H9 (cell line): ENCODE measurements at regions not wholly inside any gene's neighbourhood (a gene's known extent, or its start where the extent isn't known, plus 50 kb on each side); places are given as distances from the start of the nearest gene placed in this dataset.

Experiments used
- DNase-seq: peaks from one replicate; pipeline ENCODE4 v3.0.0-alpha.2; 2017
- H2AFZ ChIP-seq: one replicate; pipeline ENCODE4 v1.6.1; 2013; ENCODE audit warnings: mild to moderate bottlenecking, low read length, control low read depth, moderate library complexity
- H2AK5ac ChIP-seq: 2 replicates; pipeline ENCODE4 v1.6.1; 2013; ENCODE audit warnings: low read length, control low read depth, mixed read lengths; ENCODE audit not compliant: insufficient read length
- H2BK120ac ChIP-seq: one replicate; pipeline ENCODE4 v1.6.1; 2013; ENCODE audit warnings: low read depth, mild to moderate bottlenecking, low read length, control low read depth, inconsistent platforms; ENCODE audit not compliant: poor library complexity, severe bottlenecking
- H2BK12ac ChIP-seq: 2 replicates; pipeline ENCODE4 v1.6.1; 2013; ENCODE audit warnings: low read length, control low read depth, mixed read lengths, low read depth; ENCODE audit not compliant: insufficient read length
- H2BK15ac ChIP-seq: 2 replicates; pipeline ENCODE4 v1.6.1; 2013; ENCODE audit warnings: low read depth, low read length, control low read depth
- H2BK20ac ChIP-seq: one replicate; pipeline ENCODE4 v1.6.1; 2013; ENCODE audit warnings: low read depth, mild to moderate bottlenecking, low read length, control low read depth, inconsistent platforms; ENCODE audit not compliant: poor library complexity, severe bottlenecking
- H2BK5ac ChIP-seq: 2 replicates; pipeline ENCODE4 v1.6.1; 2013; ENCODE audit warnings: low read length, control low read depth, mixed read lengths; ENCODE audit not compliant: insufficient read length
- H3K14ac ChIP-seq: 2 replicates; pipeline ENCODE4 v1.6.1; 2013; ENCODE audit warnings: low read length, control low read depth; ENCODE audit not compliant: insufficient read depth
- H3K18ac ChIP-seq: 2 replicates; pipeline ENCODE4 v1.6.1; 2013; ENCODE audit warnings: low read depth, mild to moderate bottlenecking, mixed read lengths, low read length, control low read depth; ENCODE audit not compliant: insufficient read length
- H3K23ac ChIP-seq: 2 replicates; pipeline ENCODE4 v1.6.1; 2013; ENCODE audit warnings: low read length, control low read depth, mixed read lengths, low read depth; ENCODE audit not compliant: insufficient read length
- H3K23me2 ChIP-seq: 2 replicates; pipeline ENCODE4 v1.6.1; 2013; ENCODE audit warnings: low read depth, mild to moderate bottlenecking, mixed read lengths, low read length, control low read depth; ENCODE audit not compliant: insufficient read length, poor library complexity, severe bottlenecking
- H3K27ac ChIP-seq: 2 replicates; pipeline ENCODE4 v1.5.1; 2013; ENCODE audit warnings: low read length, control low read depth, mixed read lengths, low read depth; ENCODE audit not compliant: insufficient read length
- H3K27me3 ChIP-seq: 2 replicates; pipeline ENCODE4 v1.6.1; 2013; ENCODE audit warnings: low read length, control low read depth, inconsistent platforms; ENCODE audit not compliant: insufficient read depth
- H3K4ac ChIP-seq: 2 replicates; pipeline ENCODE4 v1.6.1; 2013; ENCODE audit warnings: low read depth, mild to moderate bottlenecking, control low read depth, inconsistent platforms, low read length, moderate library complexity
- H3K4me1 ChIP-seq: 2 replicates; pipeline ENCODE4 v1.6.1; 2013; ENCODE audit warnings: low read length, control low read depth, inconsistent platforms; ENCODE audit not compliant: insufficient read depth
- H3K4me2 ChIP-seq: 2 replicates; pipeline ENCODE4 v1.6.1; 2013; ENCODE audit warnings: low read length, control low read depth, mixed read lengths; ENCODE audit not compliant: insufficient read length, insufficient read depth
- H3K56ac ChIP-seq: 2 replicates; pipeline ENCODE4 v1.6.1; 2013; ENCODE audit warnings: low read depth, mild to moderate bottlenecking, mixed read lengths, low read length, control low read depth; ENCODE audit not compliant: insufficient read length
- H3K79me1 ChIP-seq: 2 replicates; pipeline ENCODE4 v1.6.1; 2013; ENCODE audit warnings: low read depth, mild to moderate bottlenecking, moderate library complexity, low read length, control low read depth, inconsistent platforms; ENCODE audit not compliant: insufficient read depth, poor library complexity, severe bottlenecking
- H3K79me2 ChIP-seq: 2 replicates; pipeline ENCODE4 v1.6.1; 2013; ENCODE audit warnings: low read length, control low read depth, inconsistent platforms; ENCODE audit not compliant: insufficient read depth
- H3K9ac ChIP-seq: 2 replicates; pipeline ENCODE4 v1.6.1; 2013; ENCODE audit warnings: low read length, control low read depth, mixed read lengths; ENCODE audit not compliant: insufficient read length; ENCODE audit errors: extremely low read depth
- H3K9me3 ChIP-seq: one replicate; pipeline ENCODE4 v1.6.1; 2013; ENCODE audit warnings: low read depth, low read length, inconsistent platforms; ENCODE audit not compliant: control insufficient read depth
- H3T11ph ChIP-seq: one replicate; pipeline ENCODE4 v1.6.1; 2013; ENCODE audit warnings: mild to moderate bottlenecking, low read length, control low read depth, inconsistent platforms
- H4K20me1 ChIP-seq: one replicate; pipeline ENCODE4 v1.6.1; 2013; ENCODE audit not compliant: control insufficient read depth, insufficient read length, insufficient read depth
- H4K5ac ChIP-seq: 2 replicates; pipeline ENCODE4 v1.6.1; 2013; ENCODE audit warnings: low read depth, mild to moderate bottlenecking, mixed read lengths, low read length, control low read depth; ENCODE audit not compliant: insufficient read length
- H4K8ac ChIP-seq: replicated peaks from 2 replicates; pipeline ENCODE4 v1.6.1; 2013; ENCODE audit warnings: low read length, control low read depth, mixed read lengths, low read depth; ENCODE audit not compliant: insufficient read length
- H4K91ac ChIP-seq: 2 replicates; pipeline ENCODE4 v1.6.1; 2013; ENCODE audit warnings: low read depth, mild to moderate bottlenecking, moderate library complexity, mixed read lengths, low read length, control low read depth; ENCODE audit not compliant: insufficient read length
- H3K27ac Mint-ChIP-seq, 3 experiments: 2 replicates in 2 of 3; 3 replicates in 1 of 3; pipeline ENCODE4 v1.8.0; 2020 to 2021; ENCODE audit warnings: mixed read lengths in 3 of 3, mild to moderate bottlenecking in 1 of 3, moderate library complexity in 1 of 3
- H3K27me3 Mint-ChIP-seq: 2 replicates; pipeline ENCODE4 v1.8.0; 2021; ENCODE audit warnings: low read depth, mild to moderate bottlenecking, moderate library complexity, mixed read lengths
- H3K36me3 Mint-ChIP-seq, 3 experiments: 2 replicates in 2 of 3; 3 replicates in 1 of 3; pipeline ENCODE4 v1.8.0; 2020 to 2021; ENCODE audit warnings: low read depth in 3 of 3, mixed read lengths in 3 of 3; ENCODE audit not compliant: insufficient read depth in 1 of 3
- H3K4me1 Mint-ChIP-seq, 2 experiments: 2 replicates each; pipeline ENCODE4 v1.8.0; 2020; ENCODE audit warnings: mixed read lengths in 2 of 2
- H3K4me3 Mint-ChIP-seq, 2 experiments: 2 replicates in 1 of 2; 3 replicates in 1 of 2; pipeline ENCODE4 v1.8.0; 2020 to 2021; ENCODE audit warnings: mild to moderate bottlenecking in 2 of 2, mixed read lengths in 2 of 2, moderate library complexity in 1 of 2
- H3K9me3 Mint-ChIP-seq, 2 experiments: 2 replicates in 1 of 2; 3 replicates in 1 of 2; pipeline ENCODE4 v1.8.0; 2020; ENCODE audit warnings: mild to moderate bottlenecking in 2 of 2, mixed read lengths in 2 of 2, moderate library complexity in 1 of 2
- WGBS: extraction: QIAGEN DNeasy Blood & Tissue Kit; methylation state at CpG from one replicate; pipeline ENCODE4 v1.1.7; 2013; ENCODE audit warnings: missing lambda C conversion rate, low lambda C conversion rate, mixed read lengths; ENCODE audit not compliant: insufficient read length; ENCODE audit errors: extremely low coverage; 5-methylcytosine and 5-hydroxymethylcytosine counted together
- TF ChIP-seq, protein P1 (sequence below): fragments of 200-600 bp; sonication (generic); conservative IDR thresholded peaks from 3 replicates; pipeline ENCODE4 v1.8.0; 2021; ENCODE audit warnings: antibody characterized with exemption, mild to moderate bottlenecking

DNA sequence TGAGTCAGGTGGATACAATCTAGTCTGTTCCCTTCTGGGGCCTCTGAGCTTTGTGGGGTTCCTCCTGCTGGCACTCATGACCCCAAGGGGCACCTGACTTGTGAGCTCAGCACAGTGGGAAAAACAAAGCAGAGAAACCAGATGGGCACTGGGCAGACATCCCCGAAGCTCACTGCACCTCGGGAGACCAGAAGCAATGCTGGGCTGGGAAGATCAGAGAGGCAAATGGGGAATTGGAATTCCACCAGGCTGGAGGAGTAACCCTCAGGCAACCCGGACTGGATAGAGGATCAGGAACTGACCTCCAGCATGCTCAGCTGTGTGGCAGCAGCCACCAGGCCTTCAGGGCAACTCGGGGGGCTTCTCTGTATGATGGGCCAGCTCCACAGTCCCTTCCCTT is 50.3 kb downstream of the ABCC12 start:
- H3K36me3 Mint-ChIP-seq: no peaks in the 10 kb centered on the region; a peak in 1 of 7 replicates
- Histone ChIP-seq H2AK5ac (no peak overlapping the region), H2BK120ac (no peak overlapping the region), H4K5ac (no peak overlapping the region), H2BK12ac (no peak overlapping the region), H3T11ph (no peak overlapping the region), H3K56ac (no peak overlapping the region), H3K23me2 (no peaks in the 10 kb centered on the region), H3K4ac (no peak overlapping the region), H3K9me3 (no peaks in the 10 kb centered on the region), H2AFZ (no peak overlapping the region), H3K79me1 (no peaks in the 10 kb centered on the region), H3K27me3 (no peaks in the 10 kb centered on the region), H3K27ac (no peak overlapping the region), H4K91ac (no peak overlapping the region), H3K9ac (no peak overlapping the region), H3K23ac (no peak overlapping the region), H2BK15ac (no peak overlapping the region), H4K8ac (no peak overlapping the region), H2BK20ac (no peak overlapping the region), H4K20me1 (no peaks in the 10 kb centered on the region), H3K14ac (no peak overlapping the region), H2BK5ac (no peak overlapping the region), H3K79me2 (no peaks in the 10 kb centered on the region), H3K18ac (no peak overlapping the region), H3K4me2 (no peak overlapping the region), H3K4me1 (no peaks in the 10 kb centered on the region)
- TF ChIP-seq, protein P1, sequence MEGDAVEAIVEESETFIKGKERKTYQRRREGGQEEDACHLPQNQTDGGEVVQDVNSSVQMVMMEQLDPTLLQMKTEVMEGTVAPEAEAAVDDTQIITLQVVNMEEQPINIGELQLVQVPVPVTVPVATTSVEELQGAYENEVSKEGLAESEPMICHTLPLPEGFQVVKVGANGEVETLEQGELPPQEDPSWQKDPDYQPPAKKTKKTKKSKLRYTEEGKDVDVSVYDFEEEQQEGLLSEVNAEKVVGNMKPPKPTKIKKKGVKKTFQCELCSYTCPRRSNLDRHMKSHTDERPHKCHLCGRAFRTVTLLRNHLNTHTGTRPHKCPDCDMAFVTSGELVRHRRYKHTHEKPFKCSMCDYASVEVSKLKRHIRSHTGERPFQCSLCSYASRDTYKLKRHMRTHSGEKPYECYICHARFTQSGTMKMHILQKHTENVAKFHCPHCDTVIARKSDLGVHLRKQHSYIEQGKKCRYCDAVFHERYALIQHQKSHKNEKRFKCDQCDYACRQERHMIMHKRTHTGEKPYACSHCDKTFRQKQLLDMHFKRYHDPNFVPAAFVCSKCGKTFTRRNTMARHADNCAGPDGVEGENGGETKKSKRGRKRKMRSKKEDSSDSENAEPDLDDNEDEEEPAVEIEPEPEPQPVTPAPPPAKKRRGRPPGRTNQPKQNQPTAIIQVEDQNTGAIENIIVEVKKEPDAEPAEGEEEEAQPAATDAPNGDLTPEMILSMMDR: no peak
- no peaks in the 10 kb centered on the region for H3K9me3 Mint-ChIP-seq
- H3K4me1 Mint-ChIP-seq: peaks cover 28 to 32% of the 10 kb centered on the region in 2 experiments
- DNase-seq: no peak
- no CpG with 5 or more reads among the region's 4 CpGs for WGBS
- peak overlapping the region in 1 of 3 experiments; percentile 34; a peak in 1 of 7 replicates for H3K27ac Mint-ChIP-seq
- peaks cover 18% of the 10 kb centered on the region for H3K27me3 Mint-ChIP-seq
- no peak overlapping the region for H3K4me3 Mint-ChIP-seq
